NCI-H748 treated with DMSO at 0.1 percent for 48 hours (cell line): ENCODE measurements at regions not wholly inside any gene's neighbourhood (a gene's known extent, or its start where the extent isn't known, plus 50 kb on each side); places are given as distances from the start of the nearest gene placed in this dataset.
"Not testable (repeated sequence)": the region's sequence is repeated elsewhere in the genome, so short reads cannot be mapped to it uniquely, and the experiment has no call there.

ENCODE experiments used
- DNase-seq: peaks from one replicate; lab custom pipeline; 2025; lab: John Stamatoyannopoulos, UW

- DNase-seq = no peak
Observed at GRCh38 chr6:141498977-141499376, 633.7 kb upstream of the GJE1 start.

DNA sequence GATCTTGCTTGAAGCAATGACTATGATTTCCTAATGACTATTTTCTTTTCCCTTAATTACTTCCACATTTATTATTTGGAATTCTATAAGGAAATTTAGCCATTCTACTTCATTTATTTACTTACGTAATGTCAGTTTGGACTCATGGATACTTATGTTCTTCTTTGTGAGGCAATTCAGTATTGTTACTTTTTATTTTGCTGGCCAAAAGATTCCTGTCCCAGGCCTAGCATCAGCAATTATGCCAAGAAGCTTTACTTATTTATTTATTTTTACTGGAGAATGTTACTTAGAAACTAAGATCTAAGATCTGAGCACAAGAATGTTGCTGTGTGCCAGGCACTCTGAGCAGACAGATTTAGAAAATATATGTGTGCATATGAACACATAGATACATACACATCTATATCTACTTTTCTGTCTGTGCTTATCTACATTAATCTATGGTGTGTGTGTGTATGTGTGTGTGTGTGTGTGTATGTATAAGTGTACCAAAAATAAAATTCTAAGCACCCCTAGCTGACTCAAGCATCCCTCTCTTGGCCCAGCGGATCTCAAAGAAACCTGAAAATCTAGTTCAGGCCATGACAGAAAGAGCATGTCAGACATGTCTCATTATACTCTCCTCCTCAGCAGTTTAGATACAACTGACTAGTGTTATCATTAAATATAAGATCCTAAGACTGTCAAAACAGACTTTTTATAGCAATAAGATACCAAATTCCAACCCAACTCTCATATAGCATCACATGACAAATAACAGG is 640.0 kb upstream of the GJE1 start:
- DNase-seq = no peak

DNA sequence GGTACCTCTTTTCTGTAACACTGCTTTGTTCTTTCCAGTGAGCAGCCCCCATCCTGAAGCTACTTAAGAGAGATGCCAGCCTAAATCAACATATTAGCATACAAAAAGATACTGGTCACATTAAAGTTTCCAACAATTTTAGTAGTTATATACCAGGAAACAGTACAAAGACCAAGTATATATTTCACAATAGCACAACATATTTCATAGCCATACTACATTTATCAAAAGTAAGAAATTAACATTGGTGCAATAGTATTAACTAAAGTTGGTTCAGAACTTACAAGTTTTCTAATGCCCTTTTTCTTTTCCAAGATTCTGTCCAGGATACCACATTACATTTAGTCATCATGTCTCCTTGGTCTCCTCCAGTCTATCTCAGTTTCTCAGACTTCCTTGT is 641.0 kb upstream of the GJE1 start:
- no peak for DNase-seq

GRCh38 chr6:141490982-141491381 is 641.7 kb upstream of the GJE1 start:
- DNase-seq = no peak

GRCh38 chr6:141488488-141488887 is 644.2 kb upstream of the GJE1 start:
- peak; percentile 57 for DNase-seq

DNA sequence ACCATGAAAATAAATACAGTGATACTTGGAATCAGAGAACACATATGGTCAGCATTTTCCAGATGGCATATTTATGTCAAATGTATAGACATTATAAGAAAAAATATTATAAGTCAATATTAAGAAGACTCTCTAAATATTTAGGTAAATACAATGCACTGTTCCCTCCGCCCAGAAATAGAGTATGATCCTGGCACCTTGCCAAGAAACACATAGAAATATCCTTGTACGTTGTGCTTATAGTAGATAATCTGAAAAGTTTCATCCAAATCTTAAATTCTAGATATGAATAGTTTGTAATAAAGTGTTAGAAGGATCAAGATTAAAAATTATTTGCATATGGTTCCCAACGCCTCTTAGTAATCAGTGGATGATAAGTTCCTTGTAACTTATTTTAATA is 645.8 kb upstream of the GJE1 start:
- peak; percentile 63 for DNase-seq

DNA sequence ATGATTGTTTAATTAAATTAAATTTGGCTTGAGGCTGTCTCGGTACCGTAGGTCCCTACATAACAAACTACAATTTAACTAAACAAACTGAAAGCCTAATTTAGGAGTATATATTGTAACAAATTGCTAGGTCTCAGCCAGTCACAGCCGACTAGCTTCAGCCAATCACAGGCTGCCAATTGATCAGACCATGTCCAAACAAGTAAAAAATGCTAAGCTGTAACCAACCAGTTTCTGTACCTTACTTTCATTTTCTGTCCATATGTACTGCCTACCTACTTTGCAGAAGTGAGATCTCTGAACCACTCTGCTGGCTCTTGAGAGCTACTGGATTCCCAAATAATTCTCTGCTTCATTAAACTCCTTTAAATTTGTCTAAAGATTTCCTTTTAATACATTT is 648.0 kb upstream of the GJE1 start:
- DNase-seq = peak; percentile 44

GRCh38 chr6:141483598-141484061 is 649.1 kb upstream of the GJE1 start:
- peak; percentile 88 for DNase-seq

GRCh38 chr6:141482796-141483597 is 649.7 kb upstream of the GJE1 start:
- peak; percentile 82 for DNase-seq

DNA sequence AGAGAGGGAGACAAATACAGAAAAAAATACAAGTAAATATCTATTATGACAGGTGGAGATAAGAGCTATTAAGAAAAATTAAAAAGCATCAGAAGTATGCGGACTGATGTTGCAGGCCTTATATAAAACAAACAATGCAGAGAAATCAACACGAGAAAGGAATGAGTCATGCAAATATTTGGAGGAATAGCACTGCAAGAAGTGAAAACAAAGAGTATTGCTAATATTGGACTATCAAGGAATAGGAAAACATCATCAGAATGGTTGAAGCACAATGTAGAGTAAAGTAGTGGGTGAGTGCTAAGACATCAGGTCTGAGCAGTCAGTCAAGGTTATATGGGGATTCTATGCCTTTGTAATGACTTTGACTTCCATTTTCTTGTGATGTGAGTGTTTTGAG is 657.5 kb upstream of the GJE1 start:
- DNase-seq = no peak

- DNase-seq = no peak
Observed at GRCh38 chr6:141472162-141472928, 660.4 kb upstream of the GJE1 start.

DNA sequence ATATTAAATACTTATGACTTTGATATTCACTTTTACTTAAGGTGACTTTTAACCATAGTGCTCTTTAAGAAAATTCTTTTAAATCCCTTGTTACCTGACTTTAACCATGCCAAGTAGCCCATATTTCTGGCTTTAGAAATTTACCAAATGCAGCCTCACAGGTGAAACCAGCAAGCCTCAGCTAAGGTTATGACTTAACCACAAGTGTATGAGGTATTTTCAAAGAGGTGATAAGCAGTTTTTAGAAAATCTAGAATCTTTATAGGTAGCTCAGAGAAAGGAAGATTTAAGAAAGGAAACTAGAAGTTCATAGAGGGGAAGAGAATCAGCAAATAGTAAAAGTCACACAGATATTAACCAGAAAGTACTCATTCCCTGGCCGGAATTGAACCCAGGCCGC is 661.9 kb upstream of the GJE1 start:
- no peak for DNase-seq

GRCh38 chr6:141467881-141468280 is 664.8 kb upstream of the GJE1 start:
- DNase-seq = no peak

DNA sequence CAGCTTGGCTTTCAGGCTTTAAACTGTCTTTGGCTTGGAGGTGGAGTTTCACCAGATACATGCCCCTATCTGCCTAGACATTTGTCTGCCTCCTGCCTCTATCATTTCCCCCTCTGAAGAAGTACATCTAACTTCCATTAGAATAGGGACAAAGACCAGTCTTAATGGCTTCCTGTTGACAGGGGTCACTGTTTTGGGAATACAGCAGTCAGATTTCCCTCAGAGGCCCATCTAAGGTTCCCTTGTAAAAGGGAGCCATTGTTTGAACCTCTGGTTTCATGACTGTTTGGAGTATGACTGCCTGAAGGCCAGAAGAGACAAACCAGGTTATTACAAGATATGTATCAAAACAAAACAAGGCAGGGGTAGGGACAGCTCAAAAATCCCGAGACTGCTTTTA is 665.7 kb upstream of the GJE1 start:
- DNase-seq = no peak

- peak; percentile 93 for DNase-seq
Observed at GRCh38 chr6:141464896-141465295, 667.8 kb upstream of the GJE1 start.

DNA sequence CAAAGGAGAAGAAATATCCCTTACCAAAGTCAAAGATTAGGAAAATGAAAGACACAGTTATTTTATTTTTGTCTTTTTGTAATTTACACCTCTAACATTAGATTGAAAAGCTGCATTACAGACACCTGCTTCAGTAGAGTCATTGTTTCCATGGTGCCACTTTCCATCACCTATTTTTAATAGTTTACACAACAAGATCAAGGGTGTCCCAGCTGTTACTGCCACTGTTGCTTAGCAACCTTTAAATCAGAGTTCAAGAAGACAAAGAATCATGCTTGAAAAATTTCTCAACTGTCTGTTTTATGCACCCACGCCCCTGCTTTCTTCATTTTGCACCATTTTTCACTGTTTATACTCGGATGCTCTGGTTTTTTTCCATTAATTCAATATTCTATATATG is 668.2 kb upstream of the GJE1 start:
- DNase-seq = peak; percentile 99

- no peak for DNase-seq
Observed at GRCh38 chr6:141463237-141463977, 669.3 kb upstream of the GJE1 start.

- DNase-seq = peak; percentile 10
Observed at GRCh38 chr6:141460743-141461484, 671.8 kb upstream of the GJE1 start.

DNA sequence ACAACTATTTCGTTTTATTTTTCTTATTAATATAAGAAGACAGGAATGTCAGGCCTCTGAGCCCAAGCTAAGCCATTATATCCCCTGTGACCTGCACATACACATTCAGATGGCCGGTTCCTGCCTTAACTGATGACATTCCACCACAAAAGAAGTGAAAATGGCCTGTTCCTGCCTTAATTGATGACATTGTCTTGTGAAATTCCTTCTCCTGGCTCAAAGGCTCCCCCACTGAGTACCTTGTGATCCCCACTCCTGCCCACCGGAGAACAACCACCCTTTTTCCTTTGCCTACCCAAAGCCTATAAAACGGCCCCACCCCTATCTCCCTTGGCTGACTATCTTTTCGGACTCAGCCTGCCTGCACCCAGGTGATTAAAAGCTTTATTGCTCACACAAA is 672.5 kb upstream of the GJE1 start:
- not testable (repeated sequence) for DNase-seq

DNA sequence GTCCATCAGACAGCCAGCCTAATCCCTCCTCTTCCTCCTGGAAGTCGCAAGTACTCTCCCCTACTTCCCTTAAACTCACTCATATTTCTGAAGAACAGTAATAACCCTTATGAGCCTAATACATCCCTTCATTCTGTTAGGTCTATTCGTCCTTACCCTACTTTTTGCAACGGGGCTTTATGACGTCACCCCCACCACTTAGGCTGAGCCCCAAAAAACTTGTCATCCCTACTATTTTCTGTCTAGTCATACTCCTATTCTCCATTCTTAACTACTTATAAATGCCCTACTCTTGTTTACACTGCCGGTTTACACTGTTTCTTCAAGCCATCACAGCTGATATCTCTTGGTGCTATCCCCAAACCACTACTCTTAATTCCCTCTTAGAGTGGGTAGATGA is 674.7 kb upstream of the GJE1 start:
- not testable (repeated sequence) for DNase-seq

DNA sequence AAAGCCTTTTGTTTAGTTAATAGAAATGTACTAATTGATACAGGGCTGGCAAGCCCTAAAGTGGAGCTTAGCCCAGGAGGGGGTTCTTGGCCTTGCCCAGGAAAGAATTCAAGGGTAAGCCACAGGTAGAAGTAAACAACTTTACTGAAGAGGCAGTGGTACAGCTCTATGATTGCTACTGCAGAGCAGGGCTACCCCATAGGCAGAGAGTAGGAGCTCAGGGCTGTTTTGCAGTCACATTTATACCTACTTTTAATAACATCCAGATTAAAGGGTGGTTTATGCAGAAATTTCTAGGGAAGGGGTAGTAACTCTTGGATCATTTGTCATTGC is 680.4 kb upstream of the GJE1 start:
- no peak for DNase-seq
